Type B pancreatic cell (in vitro differentiated cells): ENCODE measurements at regions not wholly inside any gene's neighbourhood (a gene's known extent, or its start where the extent isn't known, plus 50 kb on each side); places are given as distances from the start of the nearest gene placed in this dataset.

Experiments used
- DNase-seq: peaks from one replicate; pipeline ENCODE4 v3.0.0; 2021; ENCODE audit warnings: mixed read lengths; ENCODE audit not compliant: unreplicated experiment; ENCODE audit errors: extremely low spot score
- H3K27ac Mint-ChIP-seq: 2 replicates; pipeline ENCODE4 v1.8.0; 2021; ENCODE audit warnings: mild to moderate bottlenecking, mixed read lengths
- H3K27me3 Mint-ChIP-seq: 2 replicates; pipeline ENCODE4 v1.8.0; 2021; ENCODE audit warnings: mixed read lengths
- H3K36me3 Mint-ChIP-seq: 2 replicates; pipeline ENCODE4 v1.8.0; 2021; ENCODE audit warnings: mixed read lengths
- H3K4me1 Mint-ChIP-seq: one replicate; pipeline ENCODE4 v1.8.0; 2021; ENCODE audit warnings: mixed read lengths; ENCODE audit not compliant: unreplicated experiment
- H3K4me3 Mint-ChIP-seq: 2 replicates; pipeline ENCODE4 v1.8.0; 2021; ENCODE audit warnings: mild to moderate bottlenecking, mixed read lengths
- H3K9me3 Mint-ChIP-seq: 2 replicates; pipeline ENCODE4 v1.8.0; 2021; ENCODE audit warnings: mixed read lengths
- CTCF ChIP-seq: fragments of 200-600 bp; sonication (generic); conservative IDR thresholded peaks from 2 replicates; pipeline ENCODE4 v1.5.0; 2021; ENCODE audit warnings: antibody characterized with exemption, mild to moderate bottlenecking

DNA sequence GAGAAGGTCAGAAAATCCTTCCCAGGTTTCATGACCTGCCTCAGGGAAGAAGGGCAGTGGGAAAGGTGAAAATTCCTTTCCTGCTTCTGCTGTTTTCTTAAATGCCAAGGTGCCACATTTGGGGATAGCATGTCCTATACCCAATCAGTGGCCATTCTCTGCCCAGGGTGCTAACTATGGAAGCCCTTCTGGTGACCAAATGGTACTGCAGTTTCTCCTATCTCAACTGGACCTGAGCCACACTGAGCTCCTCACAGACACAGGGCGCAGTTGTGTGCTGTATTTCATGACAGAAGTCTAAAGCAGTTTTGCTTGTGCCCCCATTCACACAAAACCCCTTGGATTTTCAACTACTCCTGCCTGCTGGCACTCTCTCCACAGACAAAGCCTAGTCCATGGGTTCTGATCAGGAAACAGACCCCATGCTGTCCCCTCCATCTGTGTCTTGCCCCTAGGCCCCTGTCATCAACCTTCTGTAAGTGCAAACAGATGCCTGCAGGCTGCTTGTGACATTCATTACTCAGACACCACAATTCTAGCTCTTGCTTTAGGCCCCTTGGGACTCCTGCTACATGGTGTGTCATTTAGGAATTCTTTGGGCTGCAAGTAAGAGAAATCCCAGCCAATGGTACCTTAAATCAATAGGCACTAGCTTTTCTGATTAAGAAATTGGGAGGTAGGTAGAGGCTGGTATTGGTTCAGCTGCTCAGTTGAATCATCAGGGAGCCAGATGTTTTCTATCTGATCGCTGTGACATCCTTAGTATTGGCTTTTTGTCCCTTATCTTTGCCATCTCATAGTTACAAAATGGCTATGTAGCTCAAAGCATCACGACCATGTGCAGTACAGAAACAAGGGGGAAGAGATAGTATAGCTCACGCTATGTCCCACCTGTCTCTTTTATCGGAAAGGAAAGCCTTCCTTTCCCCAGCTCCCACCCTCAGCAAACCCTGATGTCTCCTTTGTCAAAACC is 147.8 kb downstream of the CD83 start:
- no peaks in the 10 kb centered on the region for H3K4me1 Mint-ChIP-seq
- TF ChIP-seq CTCF, result peak; percentile 53
- H3K4me3 Mint-ChIP-seq, result no peak overlapping the region

GRCh38 chr6:14266266-14266665 is 148.7 kb downstream of the CD83 start:
- Mint-ChIP-seq H3K36me3 (no peaks in the 10 kb centered on the region), H3K4me3 (no peak overlapping the region), H3K27ac (no peak overlapping the region), H3K27me3 (no peaks in the 10 kb centered on the region), H3K9me3 (peaks cover 3% of the 10 kb centered on the region), H3K4me1 (no peaks in the 10 kb centered on the region)
- DNase-seq, result no peak
- TF ChIP-seq CTCF, result no peak

More for the DNA sequence above, 147.8 kb downstream of the CD83 start:
- Mint-ChIP-seq H3K9me3 (peaks cover 10% of the 10 kb centered on the region), H3K36me3 (no peaks in the 10 kb centered on the region), H3K27ac (no peak overlapping the region), H3K27me3 (no peaks in the 10 kb centered on the region)
- DNase-seq, result no peak

- Mint-ChIP-seq H3K9me3 (no peaks in the 10 kb centered on the region), H3K27ac (no peak overlapping the region), H3K27me3 (no peaks in the 10 kb centered on the region), H3K36me3 (no peaks in the 10 kb centered on the region), H3K4me1 (no peaks in the 10 kb centered on the region), H3K4me3 (no peak overlapping the region)
- no peak for TF ChIP-seq CTCF
- DNase-seq, result no peak
Observed at GRCh38 chr6:14267885-14268660, 150.5 kb downstream of the CD83 start.

GRCh38 chr6:14269436-14269835 is 151.9 kb downstream of the CD83 start:
- no peak for DNase-seq
- H3K9me3 Mint-ChIP-seq, result no peaks in the 10 kb centered on the region
- TF ChIP-seq CTCF, result no peak
- H3K36me3 Mint-ChIP-seq, result no peaks in the 10 kb centered on the region
- no peak overlapping the region for H3K27ac Mint-ChIP-seq
- no peaks in the 10 kb centered on the region for H3K4me1 Mint-ChIP-seq
- no peaks in the 10 kb centered on the region for H3K27me3 Mint-ChIP-seq
- no peak overlapping the region for H3K4me3 Mint-ChIP-seq

DNA sequence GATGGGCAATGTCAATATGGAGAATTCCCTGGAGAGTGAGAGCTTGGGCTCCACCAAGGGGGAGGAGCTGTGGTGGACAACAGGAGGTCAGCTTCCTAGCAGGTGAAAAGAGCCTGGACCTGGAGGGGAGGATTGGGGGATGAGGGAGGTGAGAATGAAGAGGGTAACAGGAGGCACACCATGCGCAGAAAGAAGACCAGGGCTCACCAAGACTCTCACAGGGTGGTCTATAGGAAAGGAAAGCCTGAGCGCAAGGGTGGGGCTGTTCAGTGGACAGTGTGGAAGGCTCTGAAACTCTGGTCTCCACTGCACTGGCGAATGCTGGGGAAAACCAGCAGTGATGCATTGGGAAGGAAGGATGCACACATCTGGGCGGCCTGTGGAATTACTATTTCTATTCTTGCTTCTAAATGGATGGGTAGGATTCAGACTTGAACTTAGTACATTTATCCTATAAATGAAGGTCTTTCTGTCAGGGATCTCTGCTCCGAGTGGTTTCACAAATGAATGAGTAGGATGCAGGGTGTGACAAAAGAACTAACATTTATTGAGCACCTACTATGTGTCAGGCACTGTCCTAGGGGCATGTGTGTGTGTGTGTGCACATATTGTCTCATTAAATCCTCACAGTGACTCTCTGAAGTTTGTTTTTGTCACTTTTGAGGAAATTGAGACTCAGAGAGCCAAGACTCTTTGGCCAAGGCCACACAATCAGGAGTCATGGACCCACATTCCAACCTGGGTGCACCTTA is 152.7 kb downstream of the CD83 start:
- peaks cover 3% of the 10 kb centered on the region for H3K4me1 Mint-ChIP-seq
- H3K4me3 Mint-ChIP-seq, result no peak overlapping the region
- peaks cover 4% of the 10 kb centered on the region for H3K9me3 Mint-ChIP-seq
- no peaks in the 10 kb centered on the region for H3K27me3 Mint-ChIP-seq
- H3K27ac Mint-ChIP-seq, result no peak overlapping the region
- no peaks in the 10 kb centered on the region for H3K36me3 Mint-ChIP-seq
- TF ChIP-seq CTCF, result no peak
- DNase-seq, result no peak
